Mesenchymal stem cell (in vitro differentiated cells and primary cell): ENCODE measurements at regions not wholly inside any gene's neighbourhood (a gene's known extent, or its start where the extent isn't known, plus 50 kb on each side); places are given as distances from the start of the nearest gene placed in this dataset.

ENCODE experiments used
- DNase-seq: peaks from one replicate; pipeline ENCODE4 v3.0.0-alpha.2; 2013
- H2AFZ ChIP-seq: one replicate; pipeline ENCODE4 v1.6.1; 2013; ENCODE audit warnings: low read depth, mild to moderate bottlenecking, control low read depth, inconsistent platforms, low read length, moderate library complexity
- H2AK5ac ChIP-seq: 2 replicates; pipeline ENCODE4 v1.6.1; 2013; ENCODE audit warnings: low read length, moderate library complexity, mild to moderate bottlenecking, inconsistent platforms; ENCODE audit not compliant: severe bottlenecking
- H2BK120ac ChIP-seq: one replicate; pipeline ENCODE4 v1.6.1; 2013; ENCODE audit warnings: low read depth, mild to moderate bottlenecking, inconsistent platforms, low read length, moderate library complexity
- H2BK12ac ChIP-seq, 2 experiments: one replicate each; pipeline ENCODE4 v1.6.1; 2013; ENCODE audit warnings: inconsistent platforms in 2 of 2, low read length in 2 of 2, mild to moderate bottlenecking in 2 of 2, moderate library complexity in 2 of 2, control low read depth in 1 of 2
- H2BK15ac ChIP-seq: one replicate; pipeline ENCODE4 v1.6.1; 2013; ENCODE audit warnings: mild to moderate bottlenecking, low read depth, inconsistent platforms; ENCODE audit not compliant: poor library complexity, severe bottlenecking
- H2BK5ac ChIP-seq: 2 replicates; pipeline ENCODE4 v1.6.1; 2013; ENCODE audit warnings: low read depth, mild to moderate bottlenecking, low read length, control low read depth, inconsistent platforms; ENCODE audit not compliant: poor library complexity, severe bottlenecking
- H3K14ac ChIP-seq, 2 experiments: one replicate each; pipeline ENCODE4 v1.6.1; 2013; ENCODE audit warnings: inconsistent platforms in 2 of 2, low read length in 2 of 2, control low read depth in 1 of 2, mild to moderate bottlenecking in 1 of 2, moderate library complexity in 1 of 2
- H3K18ac ChIP-seq, 2 experiments: one replicate each; pipeline ENCODE4 v1.6.1; 2013; ENCODE audit warnings: inconsistent platforms in 2 of 2, low read length in 2 of 2, control low read depth in 1 of 2, low read depth in 1 of 2, mild to moderate bottlenecking in 1 of 2
- H3K23ac ChIP-seq, 2 experiments: one replicate each; pipeline ENCODE4 v1.6.1; 2013; ENCODE audit warnings: inconsistent platforms in 2 of 2, low read length in 2 of 2, mild to moderate bottlenecking in 2 of 2, moderate library complexity in 2 of 2, control low read depth in 1 of 2
- H3K27ac ChIP-seq: 2 replicates; pipeline ENCODE4 v1.5.1; 2013; ENCODE audit warnings: mild to moderate bottlenecking, moderate library complexity, low read length, control low read depth, inconsistent platforms; ENCODE audit not compliant: poor library complexity, severe bottlenecking
- H3K27me3 ChIP-seq, 2 experiments: 2 replicates each; pipeline versions ENCODE4 v1.6.1 to v1.7.0; 2013; ENCODE audit warnings: low read length in 2 of 2, mild to moderate bottlenecking in 2 of 2, moderate library complexity in 2 of 2, control low read depth in 1 of 2, inconsistent platforms in 1 of 2; ENCODE audit not compliant: control insufficient read depth in 1 of 2, insufficient read depth in 1 of 2
- H3K36me3 ChIP-seq, 2 experiments: 2 replicates each; pipeline versions ENCODE4 v1.6.1 to v1.7.0; 2013; ENCODE audit warnings: low read length in 2 of 2, control low read depth in 1 of 2, inconsistent platforms in 1 of 2, low read depth in 1 of 2, mild to moderate bottlenecking in 1 of 2; ENCODE audit not compliant: insufficient read depth in 2 of 2, control insufficient read depth in 1 of 2
- H3K4ac ChIP-seq, 2 experiments: one replicate each; pipeline ENCODE4 v1.6.1; 2013; ENCODE audit warnings: inconsistent platforms in 2 of 2, low read length in 2 of 2, mild to moderate bottlenecking in 2 of 2, moderate library complexity in 2 of 2, control low read depth in 1 of 2, low read depth in 1 of 2
- H3K4me1 ChIP-seq: 2 replicates; pipeline ENCODE4 v1.6.1; 2013; ENCODE audit warnings: low read depth, low read length, control low read depth; ENCODE audit not compliant: control insufficient read depth, insufficient read depth
- H3K4me2 ChIP-seq: 2 replicates; pipeline ENCODE4 v1.6.1; 2013; ENCODE audit warnings: low read length, mild to moderate bottlenecking, inconsistent platforms; ENCODE audit not compliant: poor library complexity, severe bottlenecking
- H3K4me3 ChIP-seq, 2 experiments: 2 replicates each; pipeline versions ENCODE4 v1.5.1 to v1.7.0; 2013; ENCODE audit warnings: low read length in 2 of 2, mild to moderate bottlenecking in 2 of 2, control low read depth in 1 of 2, low read depth in 1 of 2; ENCODE audit not compliant: insufficient read depth in 1 of 2
- H3K79me1 ChIP-seq: replicated peaks from 2 replicates; pipeline ENCODE4 v1.6.1; 2013; ENCODE audit warnings: mild to moderate bottlenecking, control low read depth, low read length, inconsistent platforms; ENCODE audit not compliant: poor library complexity, severe bottlenecking
- H3K9ac ChIP-seq: 2 replicates; pipeline ENCODE4 v1.7.0; 2013; ENCODE audit warnings: mild to moderate bottlenecking, low read length, moderate library complexity
- H3K9me3 ChIP-seq: 2 replicates; pipeline ENCODE4 v1.7.0; 2013; ENCODE audit warnings: mild to moderate bottlenecking, low read length; ENCODE audit not compliant: control insufficient read depth
- H4K8ac ChIP-seq: one replicate; pipeline ENCODE4 v1.6.1; 2013; ENCODE audit warnings: inconsistent platforms, mild to moderate bottlenecking, low read length, moderate library complexity
- H4K91ac ChIP-seq: one replicate; pipeline ENCODE4 v1.6.1; 2013; ENCODE audit warnings: mild to moderate bottlenecking, low read length, inconsistent platforms
- WGBS: methylation state at CpG from one replicate; pipeline ENCODE4 v1.1.7; 2013; ENCODE audit warnings: mixed read lengths; 5-methylcytosine and 5-hydroxymethylcytosine counted together

GRCh38 chr7:106398786-106399185 is 114.0 kb upstream of the NAMPT start:
- H2BK5ac ChIP-seq: no peak overlapping the region
- H3K4me2 ChIP-seq: no peak overlapping the region
- H2AFZ ChIP-seq: no peak overlapping the region
- peaks cover 2% of the 10 kb centered on the region for H3K9me3 ChIP-seq
- H4K91ac ChIP-seq: no peak overlapping the region
- no peak overlapping the region for H2BK12ac ChIP-seq
- no peak overlapping the region for H3K4ac ChIP-seq
- no peak overlapping the region for H3K14ac ChIP-seq
- no peak for DNase-seq
- H3K27me3 ChIP-seq: no peaks in the 10 kb centered on the region
- no peaks in the 10 kb centered on the region for H3K79me1 ChIP-seq
- no peak overlapping the region for H3K4me3 ChIP-seq
- no peak overlapping the region for H2AK5ac ChIP-seq
- no peak overlapping the region for H2BK15ac ChIP-seq
- H3K36me3 ChIP-seq: no peaks in the 10 kb centered on the region
- H3K27ac ChIP-seq: no peak overlapping the region
- H2BK120ac ChIP-seq: no peak overlapping the region
- H3K23ac ChIP-seq: no peak overlapping the region
- no peak overlapping the region for H4K8ac ChIP-seq
- H3K9ac ChIP-seq: no peak overlapping the region
- H3K4me1 ChIP-seq: no peaks in the 10 kb centered on the region
- no peak overlapping the region for H3K18ac ChIP-seq

DNA sequence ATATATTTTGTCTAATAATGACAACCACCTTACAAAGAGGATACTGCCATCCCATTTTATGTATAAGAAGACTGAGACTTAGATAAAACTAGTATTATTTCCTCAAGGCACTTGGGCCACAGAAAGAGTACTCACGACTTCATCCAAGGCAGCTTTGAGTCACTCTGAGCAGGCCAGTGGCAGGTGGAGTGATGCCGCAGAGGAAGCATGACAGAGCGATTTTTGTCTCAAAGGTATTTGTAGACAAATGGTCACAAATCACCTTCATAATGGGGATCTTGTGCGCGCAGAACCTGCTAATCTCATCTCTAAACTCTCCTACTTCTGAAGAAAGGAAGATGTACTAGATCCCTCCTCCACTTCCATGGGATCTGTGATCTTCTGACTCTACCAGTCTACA is 113.2 kb upstream of the NAMPT start:
- Histone ChIP-seq H3K4ac (no peak overlapping the region), H3K4me2 (no peak overlapping the region), H2BK12ac (no peak overlapping the region), H3K23ac (no peak overlapping the region), H3K27ac (no peak overlapping the region), H2AFZ (no peak overlapping the region), H3K4me1 (no peaks in the 10 kb centered on the region), H3K9ac (no peak overlapping the region), H3K14ac (no peak overlapping the region), H2BK120ac (no peak overlapping the region), H4K91ac (no peak overlapping the region), H3K36me3 (no peaks in the 10 kb centered on the region), H4K8ac (no peak overlapping the region), H3K18ac (no peak overlapping the region), H3K9me3 (no peaks in the 10 kb centered on the region), H3K27me3 (no peaks in the 10 kb centered on the region), H3K4me3 (no peak overlapping the region), H3K79me1 (no peaks in the 10 kb centered on the region), H2AK5ac (no peak overlapping the region), H2BK5ac (no peak overlapping the region), H2BK15ac (no peak overlapping the region)
- 93% methylated on average over 5 of the region's 5 CpGs for WGBS
- DNase-seq: no peak

DNA sequence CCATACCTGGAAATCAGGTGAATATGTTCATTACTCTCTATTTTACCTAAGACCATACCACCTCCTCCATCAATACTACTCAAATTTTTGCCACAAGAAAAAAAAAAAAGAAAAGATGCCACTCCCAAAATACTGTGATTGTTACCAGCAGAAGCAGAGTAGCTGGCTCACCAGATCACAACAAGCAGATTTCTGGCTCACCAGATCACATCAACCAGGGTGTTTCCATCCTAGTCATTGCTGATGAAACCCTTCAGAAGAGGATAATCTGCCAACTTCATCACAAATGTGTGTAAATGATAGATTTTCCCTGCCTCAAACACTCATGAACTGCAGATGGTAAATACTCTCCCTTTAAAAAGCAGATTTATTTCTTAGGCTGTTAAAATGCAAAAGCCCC is 109.7 kb upstream of the NAMPT start:
- Histone ChIP-seq H3K4ac (no peak overlapping the region), H3K9me3 (no peaks in the 10 kb centered on the region), H2BK120ac (no peak overlapping the region), H3K4me2 (no peak overlapping the region), H3K23ac (no peak overlapping the region), H3K27me3 (no peaks in the 10 kb centered on the region), H3K4me3 (no peak overlapping the region), H3K4me1 (no peaks in the 10 kb centered on the region), H2AFZ (no peak overlapping the region), H3K27ac (no peak overlapping the region), H2AK5ac (no peak overlapping the region), H3K9ac (no peak overlapping the region), H4K8ac (no peak overlapping the region), H4K91ac (no peak overlapping the region), H3K18ac (no peak overlapping the region), H2BK15ac (no peak overlapping the region), H3K14ac (no peak overlapping the region), H3K79me1 (no peaks in the 10 kb centered on the region), H2BK12ac (no peak overlapping the region), H2BK5ac (no peak overlapping the region), H3K36me3 (no peaks in the 10 kb centered on the region)
- no peak for DNase-seq

DNA sequence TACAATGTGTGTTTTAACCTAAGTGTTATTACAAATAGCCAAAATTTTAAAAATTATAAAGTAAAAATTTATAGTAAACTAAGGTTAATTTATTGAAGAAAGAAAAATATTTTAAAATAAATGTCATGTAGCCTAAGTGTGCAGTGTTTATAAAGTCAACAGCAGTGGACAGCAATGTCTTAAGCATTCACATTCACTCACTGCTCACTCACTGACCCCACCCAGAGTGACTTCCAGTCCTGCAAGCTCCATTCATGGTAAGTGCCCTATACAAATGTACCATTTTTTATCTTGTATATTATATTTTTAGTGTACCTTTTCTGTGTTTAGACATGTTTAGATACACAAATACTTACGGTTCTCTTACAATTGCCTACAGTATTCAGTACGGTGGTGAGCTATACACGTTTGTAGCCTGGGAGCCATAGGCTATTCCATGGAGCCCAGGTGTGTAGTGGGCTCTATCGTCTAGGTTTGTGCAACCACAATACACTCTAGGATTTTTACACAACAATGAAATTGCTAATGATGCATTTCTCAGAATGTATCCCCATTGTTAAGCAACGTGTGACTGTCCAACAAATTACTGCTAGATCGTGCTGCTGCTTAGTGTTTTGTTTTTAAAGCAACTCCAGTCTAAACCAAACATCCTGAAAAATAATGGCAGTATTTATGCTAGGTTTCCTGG is 108.9 kb upstream of the NAMPT start:
- no peaks in the 10 kb centered on the region for H3K4me1 ChIP-seq

More for the DNA sequence above, 108.9 kb upstream of the NAMPT start:
- no peaks in the 10 kb centered on the region for H3K79me1 ChIP-seq
- no peak overlapping the region for H2BK12ac ChIP-seq
- no peaks in the 10 kb centered on the region for H3K27me3 ChIP-seq
- H3K4ac ChIP-seq: no peak overlapping the region
- no peak overlapping the region for H2BK120ac ChIP-seq
- 81% methylated on average over 6 of the region's 6 CpGs for WGBS
- no peak overlapping the region for H2BK15ac ChIP-seq
- no peak overlapping the region for H3K9ac ChIP-seq
- H4K91ac ChIP-seq: no peak overlapping the region
- no peak overlapping the region for H3K4me3 ChIP-seq
- no peak overlapping the region for H4K8ac ChIP-seq
- no peaks in the 10 kb centered on the region for H3K36me3 ChIP-seq
- H3K23ac ChIP-seq: no peak overlapping the region
- H2BK5ac ChIP-seq: no peak overlapping the region
- no peak overlapping the region for H3K27ac ChIP-seq
- H3K9me3 ChIP-seq: no peaks in the 10 kb centered on the region
- no peak overlapping the region for H2AFZ ChIP-seq
- no peak for DNase-seq
- H2AK5ac ChIP-seq: no peak overlapping the region
- H3K4me2 ChIP-seq: no peak overlapping the region
- no peak overlapping the region for H3K14ac ChIP-seq
- H3K18ac ChIP-seq: no peak overlapping the region
